ENCODE measurements at regions not wholly inside any gene's neighbourhood (a gene's known extent, or its start where the extent isn't known, plus 50 kb on each side); places are given as distances from the start of the nearest gene placed in this dataset.

- no peak for TF ChIP-seq ARNTL (CRISPR knock-in tag; IDR thresholded peaks at IDR 0.05; ENCODE audit: borderline replicate concordance, low read depth)
- no peak for TF ChIP-seq ZC3H10 (CRISPR knock-in tag; IDR thresholded peaks at IDR 0.05)
- TF ChIP-seq ISL1 (CRISPR knock-in tag; IDR thresholded peaks at IDR 0.05), result no peak
- TF ChIP-seq, protein P1, sequence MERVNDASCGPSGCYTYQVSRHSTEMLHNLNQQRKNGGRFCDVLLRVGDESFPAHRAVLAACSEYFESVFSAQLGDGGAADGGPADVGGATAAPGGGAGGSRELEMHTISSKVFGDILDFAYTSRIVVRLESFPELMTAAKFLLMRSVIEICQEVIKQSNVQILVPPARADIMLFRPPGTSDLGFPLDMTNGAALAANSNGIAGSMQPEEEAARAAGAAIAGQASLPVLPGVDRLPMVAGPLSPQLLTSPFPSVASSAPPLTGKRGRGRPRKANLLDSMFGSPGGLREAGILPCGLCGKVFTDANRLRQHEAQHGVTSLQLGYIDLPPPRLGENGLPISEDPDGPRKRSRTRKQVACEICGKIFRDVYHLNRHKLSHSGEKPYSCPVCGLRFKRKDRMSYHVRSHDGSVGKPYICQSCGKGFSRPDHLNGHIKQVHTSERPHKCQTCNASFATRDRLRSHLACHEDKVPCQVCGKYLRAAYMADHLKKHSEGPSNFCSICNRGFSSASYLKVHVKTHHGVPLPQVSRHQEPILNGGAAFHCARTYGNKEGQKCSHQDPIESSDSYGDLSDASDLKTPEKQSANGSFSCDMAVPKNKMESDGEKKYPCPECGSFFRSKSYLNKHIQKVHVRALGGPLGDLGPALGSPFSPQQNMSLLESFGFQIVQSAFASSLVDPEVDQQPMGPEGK (CRISPR knock-in tag; IDR thresholded peaks at IDR 0.05; ENCODE audit: borderline replicate concordance), result no peak
- TF ChIP-seq SNAI2 (CRISPR knock-in tag; IDR thresholded peaks at IDR 0.05), result no peak
- TF ChIP-seq OSR1 (CRISPR knock-in tag; IDR thresholded peaks at IDR 0.05), result no peak
- TF ChIP-seq, protein P2, sequence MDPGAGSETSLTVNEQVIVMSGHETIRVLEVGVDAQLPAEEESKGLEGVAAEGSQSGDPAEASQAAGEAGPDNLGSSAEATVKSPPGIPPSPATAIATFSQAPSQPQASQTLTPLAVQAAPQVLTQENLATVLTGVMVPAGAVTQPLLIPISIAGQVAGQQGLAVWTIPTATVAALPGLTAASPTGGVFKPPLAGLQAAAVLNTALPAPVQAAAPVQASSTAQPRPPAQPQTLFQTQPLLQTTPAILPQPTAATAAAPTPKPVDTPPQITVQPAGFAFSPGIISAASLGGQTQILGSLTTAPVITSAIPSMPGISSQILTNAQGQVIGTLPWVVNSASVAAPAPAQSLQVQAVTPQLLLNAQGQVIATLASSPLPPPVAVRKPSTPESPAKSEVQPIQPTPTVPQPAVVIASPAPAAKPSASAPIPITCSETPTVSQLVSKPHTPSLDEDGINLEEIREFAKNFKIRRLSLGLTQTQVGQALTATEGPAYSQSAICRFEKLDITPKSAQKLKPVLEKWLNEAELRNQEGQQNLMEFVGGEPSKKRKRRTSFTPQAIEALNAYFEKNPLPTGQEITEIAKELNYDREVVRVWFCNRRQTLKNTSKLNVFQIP (CRISPR knock-in tag; IDR thresholded peaks at IDR 0.05; ENCODE audit: borderline replicate concordance, low read depth), result no peak
- no peak for TF ChIP-seq ESRRG (CRISPR knock-in tag; IDR thresholded peaks at IDR 0.05)
These were observed 1089.8 kb downstream of the PCDH18 start for GRCh38 chr4:136442447-136442846.

Data from SK-N-SH treated with all-trans-retinoic acid at 6 μM for 48 hours (cell line).